ENCODE measurements at regions not wholly inside any gene's neighbourhood (a gene's known extent, or its start where the extent isn't known, plus 50 kb on each side); places are given as distances from the start of the nearest gene placed in this dataset.
A peak's percentile ranks its signal among the peaks of the same experiment; 100 is the strongest.

DNA sequence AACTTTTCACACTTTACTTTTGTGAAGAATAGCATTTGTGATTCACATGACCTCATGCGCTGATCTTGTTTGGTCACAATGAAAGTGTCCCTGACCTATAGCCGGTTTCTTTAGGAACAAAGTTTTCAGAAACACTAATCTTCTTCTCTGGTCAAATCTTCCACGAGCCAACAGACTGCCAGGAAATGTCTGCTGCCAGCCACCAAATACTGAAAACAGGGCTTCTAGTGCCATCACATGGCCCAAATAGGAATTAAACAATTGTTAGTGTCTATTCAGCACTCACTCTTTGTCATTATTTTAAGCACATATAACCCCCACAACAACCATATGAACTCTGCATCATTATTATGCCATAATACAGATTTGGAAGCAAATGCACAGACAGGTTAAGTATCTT lies 286.5 kb upstream of the SYT4 start:
- FAIRE-seq (no peak), DNase-seq (ENCODE audit: insufficient read length, low spot score) (peak; percentile 0)

DNA sequence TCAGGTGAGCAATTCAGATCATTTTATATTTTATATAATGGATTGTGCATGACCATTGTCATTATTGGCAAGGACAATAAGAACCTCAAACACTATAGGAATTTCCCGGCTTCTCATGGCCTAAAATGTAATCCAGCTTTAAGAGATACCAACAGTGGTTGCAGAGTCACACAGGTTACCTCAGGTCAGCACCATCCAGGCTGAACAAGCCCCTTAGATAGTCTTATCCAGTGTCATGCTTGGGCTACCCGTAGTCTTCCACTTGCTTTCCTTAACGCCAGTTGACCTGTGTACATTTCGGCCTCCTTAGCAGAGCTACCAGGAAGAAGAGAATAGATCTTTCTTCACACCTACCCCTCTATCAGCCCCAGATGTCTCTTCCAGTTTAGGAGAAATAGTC lies 293.3 kb upstream of the SYT4 start:
- DNase-seq (ENCODE audit: insufficient read length, low spot score) (no peak), FAIRE-seq (no peak)

GRCh38 chr18:43571078-43571689 lies 293.9 kb upstream of the SYT4 start:
- DNase-seq (ENCODE audit: insufficient read length, low spot score) (no peak), FAIRE-seq (no peak)

- FAIRE-seq (no peak), DNase-seq (ENCODE audit: insufficient read length, low spot score) (no peak)
Measured at GRCh38 chr18:43572163-43572562, 294.9 kb upstream of the SYT4 start.

DNA sequence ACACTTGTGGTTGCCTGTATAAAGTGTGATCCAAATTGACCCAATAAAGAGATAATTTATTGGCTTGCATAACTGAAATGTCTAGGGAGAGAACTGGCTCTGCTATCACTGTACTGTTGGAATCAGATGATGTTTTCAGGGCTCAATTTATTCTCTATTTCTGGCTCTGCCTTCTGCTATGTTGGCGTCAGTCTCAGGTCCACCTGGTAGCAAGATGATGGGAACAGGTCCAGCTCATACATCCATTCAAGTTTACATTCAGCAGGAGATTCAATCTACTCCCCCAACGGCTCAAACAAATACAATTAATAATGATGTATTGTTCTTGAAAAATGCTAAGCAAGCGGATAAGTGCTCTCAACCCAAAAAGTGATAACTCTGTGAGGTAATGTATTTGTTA lies 297.7 kb upstream of the SYT4 start:
- DNase-seq (ENCODE audit: insufficient read length, low spot score): no peak
- no peak for FAIRE-seq

- DNase-seq (ENCODE audit: insufficient read length, low spot score) (no peak), FAIRE-seq (no peak)
Measured at GRCh38 chr18:43578211-43578610, 300.9 kb upstream of the SYT4 start.

GRCh38 chr18:43578706-43579105 lies 301.4 kb upstream of the SYT4 start:
- FAIRE-seq: no peak
- DNase-seq (ENCODE audit: insufficient read length, low spot score): no peak

GRCh38 chr18:43581936-43582519 lies 304.7 kb upstream of the SYT4 start:
- FAIRE-seq (no peak), DNase-seq (ENCODE audit: insufficient read length, low spot score) (no peak)

DNA sequence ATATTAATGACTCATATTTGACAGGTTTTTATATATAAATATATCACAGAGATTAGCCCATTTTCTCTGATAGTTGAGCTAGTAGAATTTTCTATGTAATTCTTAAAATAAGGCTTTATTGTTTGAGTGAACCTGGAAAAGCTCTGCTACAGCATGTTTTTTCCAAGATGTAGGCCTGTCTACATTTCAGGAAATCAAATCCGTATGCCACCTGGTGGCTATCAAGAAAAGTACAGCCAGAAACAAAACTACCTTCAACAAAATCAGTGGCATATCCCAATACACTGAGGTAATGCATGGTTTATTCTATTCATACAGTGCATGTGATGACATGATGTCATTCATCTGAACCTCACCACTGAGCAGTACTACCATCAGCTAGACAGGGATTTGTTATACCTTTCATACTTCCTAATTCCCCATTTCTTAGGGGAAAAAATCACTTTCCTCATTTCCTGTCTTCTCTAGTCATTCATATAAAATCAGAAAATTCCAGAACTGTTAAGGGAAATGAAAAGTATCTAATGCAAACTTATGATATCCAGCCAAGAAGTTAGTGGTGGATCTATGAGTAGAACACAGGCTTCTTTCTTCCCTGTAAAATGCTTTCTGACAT lies 310.4 kb upstream of the SYT4 start:
- no peak for FAIRE-seq
- DNase-seq (ENCODE audit: insufficient read length, low spot score): peak; percentile 6

- FAIRE-seq (no peak), DNase-seq (ENCODE audit: insufficient read length, low spot score) (no peak)
Measured at GRCh38 chr18:43588838-43589237, 311.5 kb upstream of the SYT4 start.

- no peak for FAIRE-seq
Measured at GRCh38 chr18:43589611-43590151, 312.4 kb upstream of the SYT4 start.

GRCh38 chr18:43590182-43590903 lies 313.1 kb upstream of the SYT4 start:
- DNase-seq (ENCODE audit: insufficient read length, low spot score): no peak
- FAIRE-seq: no peak

More at GRCh38 chr18:43589611-43590151, 312.4 kb upstream of the SYT4 start:
- no peak for DNase-seq (ENCODE audit: insufficient read length, low spot score)

DNA sequence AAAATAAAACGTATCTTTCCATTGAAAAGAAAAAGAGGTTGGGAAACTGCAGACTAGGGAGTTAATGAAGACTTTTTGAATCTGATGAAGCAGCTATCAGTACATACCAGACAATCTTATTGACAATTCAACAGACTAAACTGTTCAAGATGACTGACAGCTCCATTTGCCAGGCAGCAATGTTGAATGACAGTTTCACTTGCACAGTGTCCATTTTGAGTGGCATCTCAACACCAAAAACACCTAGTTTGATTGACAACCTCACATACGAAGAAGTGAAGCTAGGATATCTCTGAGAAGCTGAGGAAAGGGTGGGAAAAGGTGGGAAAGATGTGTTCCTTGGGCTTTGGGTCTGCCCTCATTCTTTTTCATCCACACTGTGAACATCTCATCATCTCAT lies 315.0 kb upstream of the SYT4 start:
- FAIRE-seq: no peak
- no peak for DNase-seq (ENCODE audit: insufficient read length, low spot score)

DNA sequence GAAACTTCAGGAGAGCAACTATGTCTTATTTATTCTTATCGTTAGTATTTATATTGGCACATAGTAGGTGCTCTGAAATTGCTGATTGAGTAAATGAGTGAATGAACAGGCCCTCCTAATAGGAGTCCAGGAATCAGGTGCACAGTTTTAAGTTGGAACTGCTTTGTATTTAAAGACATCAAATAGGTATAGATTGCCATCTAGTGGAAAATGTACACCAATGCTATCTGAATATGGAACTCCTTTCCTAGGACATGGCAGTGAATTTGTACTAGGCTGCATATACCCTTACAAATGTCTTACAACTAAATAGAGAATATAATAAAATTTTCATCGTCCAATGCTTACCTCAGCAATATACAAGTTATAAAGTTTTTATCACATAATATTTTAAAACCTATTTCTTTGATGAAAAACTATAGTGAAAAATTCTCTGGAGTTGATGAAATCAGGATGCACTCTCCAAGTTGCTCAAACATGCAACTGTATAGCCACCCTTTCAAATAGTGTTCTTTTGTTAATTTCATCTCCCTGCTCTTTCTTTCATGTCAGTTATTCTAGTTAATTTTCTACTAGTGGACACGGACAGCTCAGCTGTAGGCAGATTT lies 318.9 kb upstream of the SYT4 start:
- peak; percentile 8 for DNase-seq (ENCODE audit: insufficient read length, low spot score)

GRCh38 chr18:43601432-43601831 lies 324.1 kb upstream of the SYT4 start:
- FAIRE-seq (no peak), DNase-seq (ENCODE audit: insufficient read length, low spot score) (no peak)

More for the DNA sequence above, 318.9 kb upstream of the SYT4 start:
- no peak for FAIRE-seq

DNA sequence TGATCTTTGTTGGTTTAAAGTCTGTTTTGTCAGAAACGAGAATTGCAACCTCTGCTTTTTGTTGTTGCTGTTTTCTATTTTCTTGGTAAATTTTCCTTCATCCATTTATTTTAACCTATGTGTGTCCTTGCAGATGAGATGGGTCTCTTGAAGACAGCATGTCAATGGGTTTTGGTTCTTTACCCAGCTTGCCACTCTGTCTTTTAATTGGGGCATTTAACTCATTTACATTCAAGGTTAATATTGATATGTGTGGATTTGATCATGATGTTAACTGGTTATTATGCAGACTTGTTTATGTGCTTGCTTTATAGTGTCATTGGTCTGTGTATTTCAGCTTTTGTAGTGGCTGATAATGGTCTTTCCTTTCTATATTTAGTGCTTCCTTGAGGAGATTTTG lies 327.9 kb upstream of the SYT4 start:
- FAIRE-seq: no peak
- no peak for DNase-seq (ENCODE audit: insufficient read length, low spot score)

DNA sequence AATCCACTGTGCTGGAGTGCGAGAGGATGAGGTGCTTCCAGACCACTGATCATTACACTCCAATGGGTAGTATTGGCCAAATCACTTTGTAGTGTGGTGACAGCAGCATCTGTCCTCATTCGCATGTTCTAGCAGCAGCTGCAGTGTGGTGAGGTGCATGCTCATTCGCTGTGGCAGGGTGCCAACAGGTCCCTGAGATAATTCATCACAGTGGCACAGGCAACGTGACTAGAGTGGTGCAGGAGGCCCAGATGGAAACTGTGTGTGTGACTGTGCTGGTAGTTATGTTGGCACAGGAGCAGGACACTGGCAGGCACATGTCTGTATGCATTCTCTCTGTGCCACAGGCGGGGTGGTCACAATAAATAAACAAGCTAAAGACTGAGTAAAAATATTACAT lies 329.5 kb upstream of the SYT4 start:
- no peak for DNase-seq (ENCODE audit: insufficient read length, low spot score)
- FAIRE-seq: no peak

DNA sequence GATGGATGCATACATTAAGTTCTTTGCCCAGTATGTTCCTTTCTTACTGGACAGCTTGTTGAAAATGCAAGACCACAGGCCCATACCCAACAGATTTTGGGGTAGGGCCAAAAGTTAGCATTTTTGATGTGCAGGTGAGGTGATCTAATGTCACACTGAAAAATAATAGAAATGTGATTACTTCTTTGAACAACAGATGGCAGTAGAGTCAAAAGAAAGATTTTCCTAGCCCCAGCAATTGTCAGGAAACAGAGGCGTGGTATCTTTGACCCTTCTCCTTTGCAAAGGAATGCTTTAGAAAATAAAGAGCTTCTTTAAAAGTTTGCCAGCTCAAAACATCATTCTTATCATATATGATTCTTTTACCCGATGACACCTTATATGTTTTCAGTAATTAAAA lies 343.6 kb upstream of the SYT4 start:
- DNase-seq (ENCODE audit: insufficient read length, low spot score) (no peak), FAIRE-seq (no peak)

DNA sequence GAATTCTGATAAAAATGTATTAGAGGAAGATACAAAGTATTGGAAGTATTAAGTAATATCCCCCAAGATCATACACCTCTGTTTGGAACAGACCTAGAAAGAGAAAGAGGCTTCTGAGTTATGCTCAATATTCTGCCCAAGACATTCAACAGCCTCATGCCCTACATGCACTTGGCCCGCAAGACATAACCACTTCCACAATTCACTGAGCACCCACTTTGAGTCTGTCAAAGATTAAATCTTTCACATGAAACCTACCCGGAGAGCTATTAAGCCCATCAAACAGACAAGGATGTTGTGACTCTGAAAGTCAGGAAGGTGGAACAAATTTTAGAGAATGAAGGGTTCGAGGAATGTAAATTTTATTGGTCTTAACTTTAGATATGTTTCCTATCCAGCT lies 344.7 kb upstream of the SYT4 start:
- FAIRE-seq (no peak), DNase-seq (ENCODE audit: insufficient read length, low spot score) (no peak)

- FAIRE-seq: no peak
- no peak for DNase-seq (ENCODE audit: insufficient read length, low spot score)
Measured at GRCh38 chr18:43625582-43625981, 348.3 kb upstream of the SYT4 start.
